ENCODE measurements at regions not wholly inside any gene's neighbourhood (a gene's known extent, or its start where the extent isn't known, plus 50 kb on each side); places are given as distances from the start of the nearest gene placed in this dataset.

- Histone ChIP-seq H3K4me3 (ENCODE audit: low read depth, low read length) (no peak overlapping the region), H3K36me3 (no peaks in the 10 kb centered on the region), H3K27ac (no peak overlapping the region), H3K9me3 (ENCODE audit: severe bottlenecking) (no peaks in the 10 kb centered on the region), H3K27me3 (ENCODE audit: insufficient read depth, low read depth, severe bottlenecking) (no peaks in the 10 kb centered on the region)
- TF ChIP-seq, protein P1, sequence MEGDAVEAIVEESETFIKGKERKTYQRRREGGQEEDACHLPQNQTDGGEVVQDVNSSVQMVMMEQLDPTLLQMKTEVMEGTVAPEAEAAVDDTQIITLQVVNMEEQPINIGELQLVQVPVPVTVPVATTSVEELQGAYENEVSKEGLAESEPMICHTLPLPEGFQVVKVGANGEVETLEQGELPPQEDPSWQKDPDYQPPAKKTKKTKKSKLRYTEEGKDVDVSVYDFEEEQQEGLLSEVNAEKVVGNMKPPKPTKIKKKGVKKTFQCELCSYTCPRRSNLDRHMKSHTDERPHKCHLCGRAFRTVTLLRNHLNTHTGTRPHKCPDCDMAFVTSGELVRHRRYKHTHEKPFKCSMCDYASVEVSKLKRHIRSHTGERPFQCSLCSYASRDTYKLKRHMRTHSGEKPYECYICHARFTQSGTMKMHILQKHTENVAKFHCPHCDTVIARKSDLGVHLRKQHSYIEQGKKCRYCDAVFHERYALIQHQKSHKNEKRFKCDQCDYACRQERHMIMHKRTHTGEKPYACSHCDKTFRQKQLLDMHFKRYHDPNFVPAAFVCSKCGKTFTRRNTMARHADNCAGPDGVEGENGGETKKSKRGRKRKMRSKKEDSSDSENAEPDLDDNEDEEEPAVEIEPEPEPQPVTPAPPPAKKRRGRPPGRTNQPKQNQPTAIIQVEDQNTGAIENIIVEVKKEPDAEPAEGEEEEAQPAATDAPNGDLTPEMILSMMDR (IDR thresholded peaks at IDR 0.05; ENCODE audit: low read depth, low read length), result no peak
- no peak for DNase-seq
Measured at GRCh38 chr18:27549335-27550039, 364.4 kb upstream of the CHST9 start.

DNA sequence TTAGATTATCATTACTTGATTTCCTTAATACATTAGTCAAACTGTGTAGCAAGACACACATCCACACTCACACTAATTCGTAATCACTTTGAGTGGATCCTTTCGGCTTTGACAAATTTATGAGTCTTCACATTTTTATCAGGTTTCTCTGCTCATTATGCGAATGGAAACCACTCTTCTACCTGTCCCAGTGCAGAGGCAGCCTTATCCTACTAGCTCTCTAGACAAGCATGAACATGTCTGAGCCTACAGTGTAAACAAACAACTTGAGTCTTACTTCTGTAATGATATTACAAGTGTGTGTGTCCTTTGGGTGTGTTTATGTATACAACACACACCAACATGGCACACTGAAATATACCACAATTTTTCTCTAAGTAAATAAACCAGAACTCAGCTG, 361.9 kb upstream of the CHST9 start:
- Histone ChIP-seq H3K36me3 (no peaks in the 10 kb centered on the region), H3K27me3 (ENCODE audit: insufficient read depth, low read depth, severe bottlenecking) (no peaks in the 10 kb centered on the region), H3K27ac (0 out of 2 replicates have a peak overlapping the region, but pooled peaks have one; percentile 14), H3K9me3 (ENCODE audit: severe bottlenecking) (no peaks in the 10 kb centered on the region), H3K4me3 (ENCODE audit: low read depth, low read length) (no peak overlapping the region)
- TF ChIP-seq, protein P1 (IDR thresholded peaks at IDR 0.05; ENCODE audit: low read depth, low read length), result no peak
- DNase-seq, result no peak

GRCh38 chr18:27544206-27544605, 359.1 kb upstream of the CHST9 start:
- Histone ChIP-seq H3K4me3 (ENCODE audit: low read depth, low read length) (no peak overlapping the region), H3K9me3 (ENCODE audit: severe bottlenecking) (no peaks in the 10 kb centered on the region), H3K27ac (no peak overlapping the region), H3K27me3 (ENCODE audit: insufficient read depth, low read depth, severe bottlenecking) (no peaks in the 10 kb centered on the region), H3K36me3 (no peaks in the 10 kb centered on the region)
- TF ChIP-seq, protein P1 (IDR thresholded peaks at IDR 0.05; ENCODE audit: low read depth, low read length), result no peak
- no peak for DNase-seq

- no peak for DNase-seq
- Histone ChIP-seq H3K9me3 (ENCODE audit: severe bottlenecking) (no peaks in the 10 kb centered on the region), H3K27ac (no peak overlapping the region), H3K36me3 (no peaks in the 10 kb centered on the region), H3K4me3 (ENCODE audit: low read depth, low read length) (no peak overlapping the region), H3K27me3 (ENCODE audit: insufficient read depth, low read depth, severe bottlenecking) (no peaks in the 10 kb centered on the region)
- TF ChIP-seq, protein P1 (IDR thresholded peaks at IDR 0.05; ENCODE audit: low read depth, low read length), result no peak
Measured at GRCh38 chr18:27541293-27541692, 356.2 kb upstream of the CHST9 start.

GRCh38 chr18:27540111-27540510, 355.0 kb upstream of the CHST9 start:
- H3K9me3 ChIP-seq (ENCODE audit: severe bottlenecking), result no peaks in the 10 kb centered on the region
- no peak for DNase-seq
- TF ChIP-seq, protein P1 (IDR thresholded peaks at IDR 0.05; ENCODE audit: low read depth, low read length), result no peak
- H3K4me3 ChIP-seq (ENCODE audit: low read depth, low read length), result no peak overlapping the region
- no peaks in the 10 kb centered on the region for H3K36me3 ChIP-seq
- no peaks in the 10 kb centered on the region for H3K27me3 ChIP-seq (ENCODE audit: insufficient read depth, low read depth, severe bottlenecking)
- no peak overlapping the region for H3K27ac ChIP-seq

Data from WERI-Rb-1 (cell line).